ENCODE measurements at regions not wholly inside any gene's neighbourhood (a gene's known extent, or its start where the extent isn't known, plus 50 kb on each side); places are given as distances from the start of the nearest gene placed in this dataset.
A peak's percentile ranks its signal among the peaks of the same experiment; 100 is the strongest.

DNA sequence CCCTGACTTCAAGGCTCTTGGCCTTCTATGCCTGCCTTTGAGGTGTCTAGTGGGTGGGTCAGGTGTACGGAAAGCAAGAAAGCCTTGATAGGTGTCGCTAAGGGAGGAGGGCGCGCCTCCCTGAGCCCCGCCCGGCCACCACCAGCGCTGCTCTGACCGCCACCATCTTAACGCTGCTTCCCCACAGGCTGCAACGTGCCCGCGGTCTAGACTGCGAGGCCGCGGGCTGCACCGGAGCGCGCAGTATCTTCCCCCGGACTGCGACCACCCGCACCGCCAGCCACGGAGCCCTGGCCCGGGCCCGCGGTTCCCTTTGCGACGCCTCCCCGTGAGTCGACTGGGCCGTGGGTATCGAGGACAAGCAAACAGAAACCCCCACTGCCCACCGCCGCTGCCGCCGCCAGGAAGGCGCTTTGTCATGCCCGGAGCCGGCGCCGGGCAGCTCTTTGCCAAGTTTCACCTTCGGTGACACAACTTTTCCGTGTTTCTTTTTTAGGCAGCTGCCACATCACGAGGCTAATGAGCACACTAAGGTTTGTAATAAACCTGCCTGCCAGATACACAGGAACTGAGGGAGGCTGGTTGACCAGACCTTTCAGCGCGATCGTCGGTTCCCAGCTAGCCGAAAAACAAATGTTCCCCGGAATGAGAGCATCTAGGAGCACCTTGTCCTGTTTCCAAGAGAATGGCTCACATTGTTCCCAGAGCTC lies 335.8 kb upstream of the F9 start:
- TF ChIP-seq, protein P1, sequence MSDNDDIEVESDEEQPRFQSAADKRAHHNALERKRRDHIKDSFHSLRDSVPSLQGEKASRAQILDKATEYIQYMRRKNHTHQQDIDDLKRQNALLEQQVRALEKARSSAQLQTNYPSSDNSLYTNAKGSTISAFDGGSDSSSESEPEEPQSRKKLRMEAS (IDR thresholded peaks at IDR 0.05): peak; percentile 37; the same call in 1 of the 2 replicates
- no peak for TF ChIP-seq POLR2AphosphoS5 (IDR thresholded peaks at IDR 0.05; ENCODE audit: low read depth, low read length)
- TF ChIP-seq, protein P2, sequence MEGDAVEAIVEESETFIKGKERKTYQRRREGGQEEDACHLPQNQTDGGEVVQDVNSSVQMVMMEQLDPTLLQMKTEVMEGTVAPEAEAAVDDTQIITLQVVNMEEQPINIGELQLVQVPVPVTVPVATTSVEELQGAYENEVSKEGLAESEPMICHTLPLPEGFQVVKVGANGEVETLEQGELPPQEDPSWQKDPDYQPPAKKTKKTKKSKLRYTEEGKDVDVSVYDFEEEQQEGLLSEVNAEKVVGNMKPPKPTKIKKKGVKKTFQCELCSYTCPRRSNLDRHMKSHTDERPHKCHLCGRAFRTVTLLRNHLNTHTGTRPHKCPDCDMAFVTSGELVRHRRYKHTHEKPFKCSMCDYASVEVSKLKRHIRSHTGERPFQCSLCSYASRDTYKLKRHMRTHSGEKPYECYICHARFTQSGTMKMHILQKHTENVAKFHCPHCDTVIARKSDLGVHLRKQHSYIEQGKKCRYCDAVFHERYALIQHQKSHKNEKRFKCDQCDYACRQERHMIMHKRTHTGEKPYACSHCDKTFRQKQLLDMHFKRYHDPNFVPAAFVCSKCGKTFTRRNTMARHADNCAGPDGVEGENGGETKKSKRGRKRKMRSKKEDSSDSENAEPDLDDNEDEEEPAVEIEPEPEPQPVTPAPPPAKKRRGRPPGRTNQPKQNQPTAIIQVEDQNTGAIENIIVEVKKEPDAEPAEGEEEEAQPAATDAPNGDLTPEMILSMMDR (IDR thresholded peaks at IDR 0.05; ENCODE audit: control extremely low read depth in 1 of 3, insufficient read depth in 1 of 3, low read depth in 1 of 3, low read length in 3 of 3): no peak
- TF ChIP-seq ZNF274 (IDR thresholded peaks at IDR 0.05; ENCODE audit: borderline replicate concordance, extremely low read depth, low read length): no peak
- TF ChIP-seq NRF1 (IDR thresholded peaks at IDR 0.05; ENCODE audit: low read depth, low read length): no peak
- TF ChIP-seq POLR2A (IDR thresholded peaks at IDR 0.05; ENCODE audit: control extremely low read depth in 1 of 2, low read depth in 2 of 2, low read length in 2 of 2): no peak
